GM12878 (cell line): ENCODE measurements at regions not wholly inside any gene's neighbourhood (a gene's known extent, or its start where the extent isn't known, plus 50 kb on each side); places are given as distances from the start of the nearest gene placed in this dataset.
"Not testable (repeated sequence)": the region's sequence is repeated elsewhere in the genome, so short reads cannot be mapped to it uniquely, and the experiment has no call there.

ENCODE experiments used
- CEBPB ChIP-seq, 2 experiments: fragments of 150-350 bp in 1 of 2; IDR thresholded peaks; 2 replicates each; pipeline ENCODE4 v1.6.1; 2012 to 2014; ENCODE audit warnings: low read depth in 2 of 2, low read length in 2 of 2, borderline replicate concordance in 1 of 2, inconsistent platforms in 1 of 2
- EP300 ChIP-seq, 2 experiments: fragments of 150-350 bp in 1 of 2; IDR thresholded peaks; 2 replicates each; pipeline ENCODE4 v1.6.1; 2011 to 2012; ENCODE audit warnings: low read depth in 2 of 2, low read length in 2 of 2, borderline replicate concordance in 1 of 2, improper control_type of control experiment in 1 of 2, inconsistent platforms in 1 of 2; ENCODE audit not compliant: control insufficient read depth in 1 of 2
- FOXM1 ChIP-seq: IDR thresholded peaks from 2 replicates; pipeline ENCODE4 v1.6.1; 2012; ENCODE audit warnings: low read depth, mild to moderate bottlenecking, inconsistent platforms, low read length, moderate library complexity
- NRF1 ChIP-seq: conservative IDR thresholded peaks from 2 replicates; pipeline ENCODE4 v1.6.1; 2011; ENCODE audit warnings: mild to moderate bottlenecking, low read depth, low read length, improper control_type of control experiment
- YY1 ChIP-seq: IDR thresholded peaks from 2 replicates; pipeline ENCODE4 v1.6.1; 2011; ENCODE audit warnings: low read depth, mild to moderate bottlenecking, low read length
- ZBED1 ChIP-seq: IDR thresholded peaks from 2 replicates; pipeline ENCODE4 v1.6.1; 2016; ENCODE audit warnings: borderline replicate concordance
- TF ChIP-seq, protein P1 (sequence below), 3 experiments: IDR thresholded peaks in 2 of 3; conservative IDR thresholded peaks in 1 of 3; 2 replicates each; pipeline ENCODE4 v1.5.1; 2011; ENCODE audit warnings: low read depth in 3 of 3, low read length in 3 of 3, mild to moderate bottlenecking in 3 of 3, control low read depth in 2 of 3, moderate library complexity in 2 of 3, inconsistent platforms in 1 of 3, mixed read lengths in 1 of 3; ENCODE audit not compliant: control insufficient read depth in 2 of 3, insufficient read depth in 1 of 3; ENCODE audit errors: extremely low read depth in 1 of 3
- TF ChIP-seq, protein P2 (sequence below): fragments of 450-650 bp; IDR thresholded peaks from 2 replicates; pipeline ENCODE4 v1.6.1; 2018; ENCODE audit warnings: borderline replicate concordance, mild to moderate bottlenecking; ENCODE audit not compliant: partially characterized antibody

DNA sequence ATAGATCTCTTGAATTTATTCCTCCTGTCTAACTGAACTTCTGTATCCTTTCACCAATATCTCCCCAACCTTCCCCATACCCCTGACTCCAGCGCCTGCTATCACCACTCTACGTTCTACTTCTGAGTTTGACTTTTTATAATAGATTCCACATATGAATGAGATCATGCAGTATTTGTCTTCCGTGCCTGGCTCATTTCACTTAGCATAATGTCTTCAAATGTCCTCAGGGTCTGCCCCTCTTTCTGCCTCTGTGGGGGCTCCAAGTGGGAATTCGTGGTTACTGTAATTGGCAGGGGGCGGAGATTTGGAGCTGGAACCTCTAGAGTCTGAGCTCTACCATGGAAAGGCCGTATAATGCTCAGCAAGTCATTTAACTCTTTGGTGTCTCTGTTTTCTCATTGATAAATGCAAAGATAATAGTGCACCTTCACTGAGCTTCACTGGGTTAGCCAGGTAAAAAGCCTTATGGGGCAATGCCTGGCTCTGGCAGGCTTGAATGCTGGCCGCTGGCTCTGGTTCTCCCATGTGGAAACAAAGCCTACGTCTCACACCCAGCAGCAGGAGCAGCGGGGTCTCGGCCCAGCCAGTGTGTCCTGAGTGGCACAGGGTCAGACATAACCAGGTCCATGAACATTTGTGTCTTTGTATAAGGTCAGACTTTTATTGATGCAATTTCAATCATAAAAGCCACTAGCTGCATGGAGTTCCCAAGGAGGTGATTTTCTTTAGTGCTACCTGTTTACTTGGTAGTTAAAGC lies 259.1 kb upstream of the PLGLB1 start:
- not testable (repeated sequence) for TF ChIP-seq NRF1; EP300 (IDR thresholded peaks at IDR 0.05; ENCODE audit: borderline replicate concordance in 1 of 2, control insufficient read depth in 1 of 2, low read depth in 2 of 2, low read length in 2 of 2); YY1; CEBPB (IDR thresholded peaks at IDR 0.05; ENCODE audit: borderline replicate concordance in 1 of 2, low read depth in 2 of 2, low read length in 2 of 2); FOXM1; ZBED1
- TF ChIP-seq, protein P1, sequence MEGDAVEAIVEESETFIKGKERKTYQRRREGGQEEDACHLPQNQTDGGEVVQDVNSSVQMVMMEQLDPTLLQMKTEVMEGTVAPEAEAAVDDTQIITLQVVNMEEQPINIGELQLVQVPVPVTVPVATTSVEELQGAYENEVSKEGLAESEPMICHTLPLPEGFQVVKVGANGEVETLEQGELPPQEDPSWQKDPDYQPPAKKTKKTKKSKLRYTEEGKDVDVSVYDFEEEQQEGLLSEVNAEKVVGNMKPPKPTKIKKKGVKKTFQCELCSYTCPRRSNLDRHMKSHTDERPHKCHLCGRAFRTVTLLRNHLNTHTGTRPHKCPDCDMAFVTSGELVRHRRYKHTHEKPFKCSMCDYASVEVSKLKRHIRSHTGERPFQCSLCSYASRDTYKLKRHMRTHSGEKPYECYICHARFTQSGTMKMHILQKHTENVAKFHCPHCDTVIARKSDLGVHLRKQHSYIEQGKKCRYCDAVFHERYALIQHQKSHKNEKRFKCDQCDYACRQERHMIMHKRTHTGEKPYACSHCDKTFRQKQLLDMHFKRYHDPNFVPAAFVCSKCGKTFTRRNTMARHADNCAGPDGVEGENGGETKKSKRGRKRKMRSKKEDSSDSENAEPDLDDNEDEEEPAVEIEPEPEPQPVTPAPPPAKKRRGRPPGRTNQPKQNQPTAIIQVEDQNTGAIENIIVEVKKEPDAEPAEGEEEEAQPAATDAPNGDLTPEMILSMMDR (IDR thresholded peaks at IDR 0.05 in 2 of 3, conservative IDR thresholded peaks at IDR 0.05 in 1 of 3; ENCODE audit: control insufficient read depth in 2 of 3, extremely low read depth in 1 of 3, insufficient read depth in 1 of 3, low read depth in 3 of 3, low read length in 3 of 3) = not testable (repeated sequence)
- TF ChIP-seq, protein P2, sequence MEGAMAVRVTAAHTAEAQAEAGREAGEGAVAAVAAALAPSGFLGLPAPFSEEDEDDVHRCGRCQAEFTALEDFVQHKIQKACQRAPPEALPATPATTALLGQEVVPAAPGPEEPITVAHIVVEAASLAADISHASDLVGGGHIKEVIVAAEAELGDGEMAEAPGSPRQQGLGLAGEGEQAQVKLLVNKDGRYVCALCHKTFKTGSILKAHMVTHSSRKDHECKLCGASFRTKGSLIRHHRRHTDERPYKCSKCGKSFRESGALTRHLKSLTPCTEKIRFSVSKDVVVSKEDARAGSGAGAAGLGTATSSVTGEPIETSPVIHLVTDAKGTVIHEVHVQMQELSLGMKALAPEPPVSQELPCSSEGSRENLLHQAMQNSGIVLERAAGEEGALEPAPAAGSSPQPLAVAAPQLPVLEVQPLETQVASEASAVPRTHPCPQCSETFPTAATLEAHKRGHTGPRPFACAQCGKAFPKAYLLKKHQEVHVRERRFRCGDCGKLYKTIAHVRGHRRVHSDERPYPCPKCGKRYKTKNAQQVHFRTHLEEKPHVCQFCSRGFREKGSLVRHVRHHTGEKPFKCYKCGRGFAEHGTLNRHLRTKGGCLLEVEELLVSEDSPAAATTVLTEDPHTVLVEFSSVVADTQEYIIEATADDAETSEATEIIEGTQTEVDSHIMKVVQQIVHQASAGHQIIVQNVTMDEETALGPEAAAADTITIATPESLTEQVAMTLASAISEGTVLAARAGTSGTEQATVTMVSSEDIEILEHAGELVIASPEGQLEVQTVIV = not testable (repeated sequence)
